Mesothelial cell of epicardium (in vitro differentiated cells): ENCODE measurements at regions not wholly inside any gene's neighbourhood (a gene's known extent, or its start where the extent isn't known, plus 50 kb on each side); places are given as distances from the start of the nearest gene placed in this dataset.

ENCODE experiments used
- DNase-seq, 2 experiments: peaks; one replicate each; pipeline ENCODE4 v3.0.0; 2021; ENCODE audit warnings: low spot score in 2 of 2; ENCODE audit not compliant: unreplicated experiment in 2 of 2
- H3K27ac Mint-ChIP-seq: 2 replicates; pipeline ENCODE4 v1.8.0; 2021; ENCODE audit warnings: mixed read lengths
- H3K27me3 Mint-ChIP-seq: 2 replicates; pipeline ENCODE4 v1.8.0; 2021; ENCODE audit warnings: low read depth, mixed read lengths
- H3K36me3 Mint-ChIP-seq: 2 replicates; pipeline ENCODE4 v1.8.0; 2021; ENCODE audit warnings: mixed read lengths
- H3K4me1 Mint-ChIP-seq: 2 replicates; pipeline ENCODE4 v1.8.0; 2021; ENCODE audit warnings: mixed read lengths
- H3K4me3 Mint-ChIP-seq: 2 replicates; pipeline ENCODE4 v1.8.0; 2021; ENCODE audit warnings: mild to moderate bottlenecking, moderate library complexity, mixed read lengths
- H3K9me3 Mint-ChIP-seq: 2 replicates; pipeline ENCODE4 v1.8.0; 2021; ENCODE audit warnings: mixed read lengths
- CTCF ChIP-seq: fragments of 200-600 bp; sonication (generic); IDR thresholded peaks from one replicate; pipeline ENCODE4 v1.5.0; 2021; ENCODE audit warnings: antibody characterized with exemption; ENCODE audit not compliant: unreplicated experiment

GRCh38 chr9:79176014-79176697 is 395.6 kb upstream of the TLE4 start:
- Mint-ChIP-seq H3K9me3 (peaks cover 11% of the 10 kb centered on the region), H3K27ac (no peak overlapping the region), H3K36me3 (peaks cover 2% of the 10 kb centered on the region), H3K27me3 (no peaks in the 10 kb centered on the region), H3K4me1 (peaks cover 5% of the 10 kb centered on the region), H3K4me3 (no peak overlapping the region)
- TF ChIP-seq CTCF, result no peak
- DNase-seq, result no peak

GRCh38 chr9:79184831-79185230 is 386.9 kb upstream of the TLE4 start:
- H3K4me1 Mint-ChIP-seq, result peaks cover 23% of the 10 kb centered on the region
- no peak for TF ChIP-seq CTCF
- H3K4me3 Mint-ChIP-seq, result no peak overlapping the region
- H3K36me3 Mint-ChIP-seq, result peaks cover 8% of the 10 kb centered on the region
- no peak for DNase-seq
- peaks cover 27% of the 10 kb centered on the region for H3K9me3 Mint-ChIP-seq
- H3K27ac Mint-ChIP-seq, result no peak overlapping the region
- no peaks in the 10 kb centered on the region for H3K27me3 Mint-ChIP-seq

- no peak for DNase-seq
- TF ChIP-seq CTCF, result no peak
- Mint-ChIP-seq H3K27me3 (no peaks in the 10 kb centered on the region), H3K36me3 (peaks cover 6% of the 10 kb centered on the region), H3K9me3 (peaks cover 22% of the 10 kb centered on the region), H3K27ac (no peak overlapping the region), H3K4me1 (peaks cover 31% of the 10 kb centered on the region), H3K4me3 (no peak overlapping the region)
Observed at GRCh38 chr9:79185866-79186265, 385.9 kb upstream of the TLE4 start.

GRCh38 chr9:79189511-79189924 is 382.2 kb upstream of the TLE4 start:
- no peak for DNase-seq
- H3K4me3 Mint-ChIP-seq, result no peak overlapping the region
- peak overlapping the region; percentile 71 for H3K27ac Mint-ChIP-seq
- peaks cover 6% of the 10 kb centered on the region for H3K36me3 Mint-ChIP-seq
- no peak for TF ChIP-seq CTCF
- no peaks in the 10 kb centered on the region for H3K27me3 Mint-ChIP-seq
- peaks cover 15% of the 10 kb centered on the region for H3K9me3 Mint-ChIP-seq
- peaks cover 58% of the 10 kb centered on the region for H3K4me1 Mint-ChIP-seq

GRCh38 chr9:79193001-79193400 is 378.8 kb upstream of the TLE4 start:
- Mint-ChIP-seq H3K9me3 (peaks cover 8% of the 10 kb centered on the region), H3K4me1 (peaks cover 74% of the 10 kb centered on the region), H3K36me3 (no peaks in the 10 kb centered on the region), H3K4me3 (no peak overlapping the region), H3K27ac (peak overlapping the region; percentile 0), H3K27me3 (no peaks in the 10 kb centered on the region)
- TF ChIP-seq CTCF, result no peak
- DNase-seq, result no peak
